Mononuclear cell (primary cell): ENCODE measurements at regions not wholly inside any gene's neighbourhood (a gene's known extent, or its start where the extent isn't known, plus 50 kb on each side); places are given as distances from the start of the nearest gene placed in this dataset.
A peak's percentile ranks its signal among the peaks of the same experiment; 100 is the strongest.
"Not testable (repeated sequence)": the region's sequence is repeated elsewhere in the genome, so short reads cannot be mapped to it uniquely, and the experiment has no call there.

ENCODE experiments used
- H3K27me3 ChIP-seq: 2 replicates; pipeline ENCODE4 v1.6.0; 2011; ENCODE audit warnings: low read length, control low read depth; ENCODE audit not compliant: insufficient read depth
- H3K4me1 ChIP-seq: 2 replicates; pipeline ENCODE4 v1.5.1; 2011; ENCODE audit warnings: mild to moderate bottlenecking, low read length, control low read depth; ENCODE audit not compliant: insufficient read depth
- H3K4me3 ChIP-seq: 2 replicates; pipeline ENCODE4 v1.5.1; 2011; ENCODE audit warnings: mild to moderate bottlenecking, low read length, moderate library complexity
- H3K9me3 ChIP-seq: 2 replicates; pipeline ENCODE4 v1.5.1; 2011; ENCODE audit warnings: low read depth, mild to moderate bottlenecking, control low read depth, low read length

DNA sequence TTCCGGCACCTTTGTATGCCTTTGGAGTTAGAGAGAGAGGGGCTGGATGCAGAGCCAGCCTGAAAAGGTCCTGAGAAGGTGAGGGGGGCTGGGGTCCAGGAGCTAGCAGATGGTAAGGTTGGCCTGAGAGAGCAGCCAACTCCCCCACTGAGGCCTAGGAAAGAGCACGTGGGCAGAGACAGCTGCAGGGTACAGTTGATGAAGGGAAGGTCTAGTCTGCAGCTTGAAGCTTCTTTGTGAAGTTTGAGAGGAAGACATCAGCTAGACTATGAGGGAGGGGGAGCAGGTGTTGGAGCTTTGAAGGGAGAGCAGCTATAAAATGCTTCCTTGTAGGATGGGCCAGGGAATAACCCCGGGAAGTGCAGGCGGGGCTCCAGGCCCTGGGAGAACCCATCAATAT is 289.3 kb upstream of the AMIGO2 start:
- no peak overlapping the region for H3K4me3 ChIP-seq
- H3K4me1 ChIP-seq, result peaks cover 23% of the 10 kb centered on the region
- no peaks in the 10 kb centered on the region for H3K9me3 ChIP-seq
- H3K27me3 ChIP-seq, result no peaks in the 10 kb centered on the region

GRCh38 chr12:47367912-47368537 is 288.3 kb upstream of the AMIGO2 start:
- H3K27me3 ChIP-seq, result no peaks in the 10 kb centered on the region
- H3K4me1 ChIP-seq, result peaks cover 27% of the 10 kb centered on the region
- no peaks in the 10 kb centered on the region for H3K9me3 ChIP-seq
- no peak overlapping the region for H3K4me3 ChIP-seq

DNA sequence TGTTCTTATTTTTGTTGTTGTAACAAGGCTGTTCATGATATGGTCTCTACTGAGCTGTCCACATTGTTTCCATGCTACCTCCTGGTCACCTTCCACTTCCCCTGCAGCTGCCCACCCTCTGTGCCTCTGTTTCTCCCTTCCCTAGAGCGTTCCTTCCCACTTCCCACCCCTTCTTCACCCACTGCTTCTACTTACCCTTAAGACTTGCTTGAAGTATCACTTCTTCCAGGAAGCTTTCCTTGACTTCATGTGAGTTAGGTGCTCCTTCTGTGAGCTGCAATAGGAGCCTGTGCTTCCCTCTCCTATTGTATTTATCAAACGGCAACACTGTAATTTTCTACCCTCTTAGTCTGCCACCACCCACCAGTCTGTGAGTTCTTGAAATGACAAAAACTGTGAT is 286.8 kb upstream of the AMIGO2 start:
- Histone ChIP-seq H3K4me3 (no peak overlapping the region), H3K27me3 (no peaks in the 10 kb centered on the region), H3K4me1 (peaks cover 39% of the 10 kb centered on the region), H3K9me3 (no peaks in the 10 kb centered on the region)

GRCh38 chr12:47366157-47366556 is 286.4 kb upstream of the AMIGO2 start:
- Histone ChIP-seq H3K9me3 (no peaks in the 10 kb centered on the region), H3K4me3 (no peak overlapping the region), H3K4me1 (peaks cover 43% of the 10 kb centered on the region), H3K27me3 (no peaks in the 10 kb centered on the region)

DNA sequence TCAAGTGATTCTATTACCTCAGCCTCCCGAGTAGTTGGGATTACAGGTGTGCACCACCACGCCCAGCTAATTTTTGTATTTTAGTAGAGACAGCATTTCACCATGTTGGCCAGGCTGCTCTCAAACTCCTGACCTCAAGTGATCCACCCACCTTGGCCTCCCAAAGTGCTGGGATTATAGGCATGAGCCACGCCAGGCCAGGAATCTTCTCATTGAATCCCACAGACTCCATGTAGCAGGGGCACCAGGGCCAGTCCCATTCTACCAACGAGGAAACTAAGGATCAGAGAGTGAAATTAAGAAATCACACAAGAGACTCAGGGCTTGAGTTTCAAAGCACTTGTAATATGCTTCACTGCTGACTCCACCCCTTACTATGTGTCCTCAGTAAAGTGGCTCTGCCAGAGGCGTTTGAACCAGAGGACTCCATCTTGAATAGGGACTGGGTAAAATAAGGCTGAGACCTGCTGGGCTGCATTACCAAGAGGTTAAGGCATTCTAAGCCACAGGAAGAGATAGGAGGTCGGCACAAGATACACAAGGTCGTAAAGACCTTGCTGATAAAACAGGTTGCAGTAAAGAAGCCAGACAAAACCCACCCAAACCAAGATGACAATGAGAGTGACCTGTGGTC is 285.8 kb upstream of the AMIGO2 start:
- peaks cover 49% of the 10 kb centered on the region for H3K4me1 ChIP-seq
- H3K4me3 ChIP-seq, H3K27me3 ChIP-seq, H3K9me3 ChIP-seq: not testable (repeated sequence)

- H3K4me3 ChIP-seq, result no peak overlapping the region
Observed at GRCh38 chr12:47364261-47364660, 284.5 kb upstream of the AMIGO2 start.

DNA sequence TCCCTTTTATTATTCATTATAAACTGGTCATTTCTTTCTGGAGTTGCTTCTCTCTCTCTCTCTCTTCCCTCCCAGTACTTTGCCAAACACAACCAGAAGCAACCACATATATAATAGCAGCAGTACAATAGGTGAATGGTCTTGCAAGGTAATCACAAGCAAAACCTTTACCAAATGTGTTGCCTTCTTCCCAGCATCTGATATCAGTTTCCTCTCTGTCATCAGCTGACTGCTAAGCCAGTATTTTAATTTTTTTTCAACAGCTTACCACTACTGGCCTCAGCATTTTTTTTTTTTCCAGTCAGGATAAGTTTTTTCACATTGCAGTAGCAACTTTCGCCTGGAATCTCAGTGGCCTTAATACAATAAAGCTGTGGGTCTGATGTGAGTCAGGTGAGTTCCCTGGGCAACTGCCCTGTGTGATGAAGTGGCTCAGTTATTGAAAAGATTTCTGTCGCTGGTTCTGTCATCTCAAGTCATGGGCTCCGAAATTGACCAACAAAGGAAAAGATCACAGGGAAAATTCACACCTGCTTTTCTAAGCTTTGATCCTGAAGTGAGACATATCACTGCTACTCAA is 282.5 kb upstream of the AMIGO2 start:
- Histone ChIP-seq H3K4me3 (no peak overlapping the region), H3K4me1 (peaks cover 59% of the 10 kb centered on the region), H3K9me3 (no peaks in the 10 kb centered on the region), H3K27me3 (no peaks in the 10 kb centered on the region)

More at GRCh38 chr12:47364261-47364660, 284.5 kb upstream of the AMIGO2 start:
- Histone ChIP-seq H3K4me1 (peaks cover 62% of the 10 kb centered on the region), H3K27me3 (no peaks in the 10 kb centered on the region), H3K9me3 (no peaks in the 10 kb centered on the region)

- Histone ChIP-seq H3K27me3 (no peaks in the 10 kb centered on the region), H3K4me3 (peak overlapping the region; percentile 2), H3K9me3 (no peaks in the 10 kb centered on the region), H3K4me1 (peaks cover 66% of the 10 kb centered on the region)
Observed at GRCh38 chr12:47361389-47362021, 281.7 kb upstream of the AMIGO2 start.

DNA sequence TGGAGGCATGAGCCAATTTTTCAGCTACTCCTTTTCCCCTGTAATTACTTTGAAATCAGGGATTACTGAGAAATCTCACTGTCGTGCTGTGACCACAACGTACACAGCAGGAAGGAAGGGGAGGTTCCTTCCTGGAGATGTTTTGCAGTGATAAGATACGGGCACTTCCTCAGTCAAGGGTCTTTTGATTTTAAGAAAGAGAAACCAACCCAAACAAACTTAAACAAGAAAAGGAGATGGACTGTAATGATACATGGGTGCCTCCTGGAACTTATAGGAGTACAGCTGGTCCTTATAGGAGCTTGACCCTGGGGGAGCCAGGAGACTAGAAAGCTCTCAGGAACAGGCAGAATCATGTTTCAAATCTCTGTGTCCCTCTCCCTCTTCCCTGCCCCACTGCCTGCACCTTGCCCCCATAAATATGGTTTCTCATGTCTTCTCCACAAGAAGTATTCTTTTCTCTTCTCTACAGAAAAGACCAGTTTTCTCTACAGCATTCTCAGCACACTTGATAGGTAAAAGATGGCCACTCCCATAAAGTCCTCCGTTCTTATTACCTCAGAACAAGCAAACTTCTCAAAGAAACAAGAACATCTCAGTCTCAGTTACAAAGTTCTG is 281.1 kb upstream of the AMIGO2 start:
- Histone ChIP-seq H3K4me1 (peaks cover 69% of the 10 kb centered on the region), H3K27me3 (no peaks in the 10 kb centered on the region), H3K9me3 (no peaks in the 10 kb centered on the region), H3K4me3 (peak overlapping the region; percentile 2)

- Histone ChIP-seq H3K27me3 (no peaks in the 10 kb centered on the region), H3K4me1 (peaks cover 69% of the 10 kb centered on the region), H3K9me3 (no peaks in the 10 kb centered on the region), H3K4me3 (no peak overlapping the region)
Observed at GRCh38 chr12:47360093-47360480, 280.3 kb upstream of the AMIGO2 start.

DNA sequence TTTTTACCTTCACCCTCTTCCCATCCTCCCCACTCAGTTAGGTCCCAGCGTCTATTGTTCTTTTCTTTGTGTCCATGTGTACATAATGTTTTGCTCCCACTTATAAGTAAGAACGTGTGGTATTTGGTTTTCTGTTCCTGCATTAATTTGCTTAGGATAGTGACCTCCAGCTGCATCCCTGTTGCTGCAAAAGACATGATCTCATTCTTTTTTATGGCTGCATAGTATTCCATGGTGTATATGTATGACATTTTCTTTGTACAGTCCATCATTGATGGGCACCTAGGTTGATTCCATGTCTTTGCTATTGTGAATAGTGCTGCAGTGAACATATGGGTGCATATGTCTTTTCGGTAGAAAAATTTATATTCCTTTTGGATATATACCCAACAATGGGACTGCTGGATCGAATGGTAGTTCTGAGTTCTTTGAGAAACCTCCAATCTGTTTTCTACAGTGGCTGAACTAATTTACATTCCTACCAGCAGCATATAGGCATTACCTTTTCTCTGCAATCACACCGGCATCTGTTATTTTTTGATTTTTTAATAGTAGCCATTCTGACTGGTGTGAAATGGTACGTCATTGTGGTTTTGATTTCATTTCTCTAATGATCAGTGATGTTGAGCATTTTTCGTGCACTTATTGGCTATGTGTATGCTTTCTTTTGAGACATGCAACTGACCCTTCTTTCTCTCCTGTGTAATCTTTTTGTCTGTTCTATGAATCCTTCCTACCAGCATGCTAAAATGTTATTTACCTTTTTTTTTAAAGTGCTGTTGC is 279.7 kb upstream of the AMIGO2 start:
- peaks cover 70% of the 10 kb centered on the region for H3K4me1 ChIP-seq
- H3K27me3 ChIP-seq, result no peaks in the 10 kb centered on the region
- no peaks in the 10 kb centered on the region for H3K9me3 ChIP-seq
- H3K4me3 ChIP-seq, result no peak overlapping the region

GRCh38 chr12:47357006-47357405 is 277.2 kb upstream of the AMIGO2 start:
- H3K4me1 ChIP-seq, result peaks cover 67% of the 10 kb centered on the region
- H3K9me3 ChIP-seq, H3K27me3 ChIP-seq, H3K4me3 ChIP-seq: not testable (repeated sequence)

GRCh38 chr12:47356129-47356700 is 276.5 kb upstream of the AMIGO2 start:
- H3K9me3 ChIP-seq, result no peaks in the 10 kb centered on the region
- H3K27me3 ChIP-seq, result no peaks in the 10 kb centered on the region
- H3K4me1 ChIP-seq, result peaks cover 59% of the 10 kb centered on the region
- no peak overlapping the region for H3K4me3 ChIP-seq

DNA sequence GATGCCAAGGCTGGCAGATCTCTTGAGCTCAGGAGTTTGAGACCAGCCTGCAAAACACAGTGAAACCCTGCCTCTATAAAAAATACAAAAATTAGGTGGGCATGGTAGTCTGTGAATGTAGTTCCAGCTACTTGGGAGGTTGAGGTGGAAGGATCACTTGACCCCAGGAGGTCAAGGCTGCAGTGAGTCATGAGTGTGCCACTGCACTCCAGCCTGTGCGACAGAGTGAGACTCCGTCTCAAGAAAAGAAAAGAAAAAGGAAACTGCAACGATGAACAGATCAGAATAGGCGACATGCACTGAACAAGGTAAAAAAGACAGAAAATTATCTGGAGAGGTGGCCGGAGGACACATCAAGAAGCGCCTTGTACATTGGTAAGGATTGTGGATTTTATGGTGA is 273.7 kb upstream of the AMIGO2 start:
- H3K4me1 ChIP-seq, result peaks cover 59% of the 10 kb centered on the region
- H3K4me3 ChIP-seq, result no peak overlapping the region
- H3K27me3 ChIP-seq, result no peaks in the 10 kb centered on the region
- no peaks in the 10 kb centered on the region for H3K9me3 ChIP-seq
